H7 (cell line): ENCODE measurements at regions not wholly inside any gene's neighbourhood (a gene's known extent, or its start where the extent isn't known, plus 50 kb on each side); places are given as distances from the start of the nearest gene placed in this dataset.
"Not testable (repeated sequence)": the region's sequence is repeated elsewhere in the genome, so short reads cannot be mapped to it uniquely, and the experiment has no call there.

Experiments used
- DNase-seq: peaks from one replicate; pipeline ENCODE4 v3.0.0; 2012
- H3K27me3 ChIP-seq: 2 replicates; pipeline ENCODE4 v1.6.0; 2011; ENCODE audit warnings: mild to moderate bottlenecking, low read length; ENCODE audit not compliant: control insufficient read depth, insufficient read depth
- H3K36me3 ChIP-seq: replicated peaks from 2 replicates; pipeline ENCODE4 v1.5.1; 2011; ENCODE audit warnings: low read length; ENCODE audit not compliant: control insufficient read depth, insufficient read depth
- H3K4me3 ChIP-seq: 2 replicates; pipeline ENCODE4 v1.5.1; 2011; ENCODE audit warnings: low read depth, mild to moderate bottlenecking, control low read depth, low read length, moderate library complexity; ENCODE audit not compliant: insufficient read depth

GRCh38 chr12:125544960-125545359 lies 479.7 kb downstream of the AACS start:
- Histone ChIP-seq H3K4me3 (no peak overlapping the region), H3K27me3 (no peaks in the 10 kb centered on the region)
- DNase-seq = no peak

GRCh38 chr12:125549171-125549570 lies 483.9 kb downstream of the AACS start:
- Histone ChIP-seq H3K4me3 (no peak overlapping the region), H3K27me3 (no peaks in the 10 kb centered on the region), H3K36me3 (no peaks in the 10 kb centered on the region)
- no peak for DNase-seq

More at GRCh38 chr12:125544960-125545359, 479.7 kb downstream of the AACS start:
- H3K36me3 ChIP-seq = no peaks in the 10 kb centered on the region

- Histone ChIP-seq H3K27me3 (no peaks in the 10 kb centered on the region), H3K36me3 (no peaks in the 10 kb centered on the region), H3K4me3 (no peak overlapping the region)
- DNase-seq = peak; percentile 55
Measured at GRCh38 chr12:125549836-125550235, 484.6 kb downstream of the AACS start.

GRCh38 chr12:125552295-125552694 lies 487.1 kb downstream of the AACS start:
- Histone ChIP-seq H3K4me3 (no peak overlapping the region), H3K36me3 (no peaks in the 10 kb centered on the region), H3K27me3 (no peaks in the 10 kb centered on the region)
- DNase-seq = no peak

- not testable (repeated sequence) for H3K4me3 ChIP-seq, H3K36me3 ChIP-seq, H3K27me3 ChIP-seq, DNase-seq
Measured at GRCh38 chr12:125561008-125561407, 495.8 kb downstream of the AACS start.

- Histone ChIP-seq H3K4me3 (no peak overlapping the region), H3K27me3 (no peaks in the 10 kb centered on the region), H3K36me3 (no peaks in the 10 kb centered on the region)
- DNase-seq = no peak
Measured at GRCh38 chr12:125564753-125565152, 499.5 kb downstream of the AACS start.

GRCh38 chr12:125567581-125567980 lies 502.3 kb downstream of the AACS start:
- Histone ChIP-seq H3K27me3 (no peaks in the 10 kb centered on the region), H3K36me3 (no peaks in the 10 kb centered on the region), H3K4me3 (no peak overlapping the region)
- DNase-seq = no peak

- Histone ChIP-seq H3K4me3 (no peak overlapping the region), H3K36me3 (no peaks in the 10 kb centered on the region), H3K27me3 (no peaks in the 10 kb centered on the region)
- no peak for DNase-seq
Measured at GRCh38 chr12:125568306-125568705, 503.1 kb downstream of the AACS start.

- H3K27me3 ChIP-seq = no peaks in the 10 kb centered on the region
- no peak for DNase-seq
- no peaks in the 10 kb centered on the region for H3K36me3 ChIP-seq
- H3K4me3 ChIP-seq = no peak overlapping the region
Measured at GRCh38 chr12:125573271-125573670, 508.0 kb downstream of the AACS start.

GRCh38 chr12:125577334-125577733 lies 512.1 kb downstream of the AACS start:
- no peak for DNase-seq
- H3K4me3 ChIP-seq = no peak overlapping the region
- no peaks in the 10 kb centered on the region for H3K36me3 ChIP-seq
- H3K27me3 ChIP-seq = no peaks in the 10 kb centered on the region

GRCh38 chr12:125579916-125580315 lies 514.7 kb downstream of the AACS start:
- Histone ChIP-seq H3K36me3 (no peaks in the 10 kb centered on the region), H3K27me3 (no peaks in the 10 kb centered on the region), H3K4me3 (no peak overlapping the region)
- DNase-seq = no peak

GRCh38 chr12:125583071-125583470 lies 517.8 kb downstream of the AACS start:
- Histone ChIP-seq H3K4me3 (no peak overlapping the region), H3K36me3 (no peaks in the 10 kb centered on the region)
- no peak for DNase-seq

GRCh38 chr12:125586441-125586840 lies 521.2 kb downstream of the AACS start:
- DNase-seq = no peak
- Histone ChIP-seq H3K4me3 (no peak overlapping the region), H3K36me3 (no peaks in the 10 kb centered on the region), H3K27me3 (no peaks in the 10 kb centered on the region)

More at GRCh38 chr12:125583071-125583470, 517.8 kb downstream of the AACS start:
- no peaks in the 10 kb centered on the region for H3K27me3 ChIP-seq

GRCh38 chr12:125593269-125593668 lies 528.0 kb downstream of the AACS start:
- no peaks in the 10 kb centered on the region for H3K36me3 ChIP-seq
- no peak overlapping the region for H3K4me3 ChIP-seq
- no peak for DNase-seq
- no peaks in the 10 kb centered on the region for H3K27me3 ChIP-seq

- Histone ChIP-seq H3K36me3 (no peaks in the 10 kb centered on the region), H3K27me3 (no peaks in the 10 kb centered on the region), H3K4me3 (no peak overlapping the region)
- no peak for DNase-seq
Measured at GRCh38 chr12:125604976-125605375, 539.7 kb downstream of the AACS start.

- no peaks in the 10 kb centered on the region for H3K36me3 ChIP-seq
Measured at GRCh38 chr12:125606312-125606711, 541.1 kb downstream of the AACS start.

More at GRCh38 chr12:125606312-125606711, 541.1 kb downstream of the AACS start:
- H3K27me3 ChIP-seq = no peaks in the 10 kb centered on the region
- H3K4me3 ChIP-seq = no peak overlapping the region
- no peak for DNase-seq
